Fibroblast of skin of back (primary cell): ENCODE measurements at regions not wholly inside any gene's neighbourhood (a gene's known extent, or its start where the extent isn't known, plus 50 kb on each side); places are given as distances from the start of the nearest gene placed in this dataset.
"Not testable (repeated sequence)": the region's sequence is repeated elsewhere in the genome, so short reads cannot be mapped to it uniquely, and the experiment has no call there.

ENCODE experiments used
- DNase-seq: peaks from one replicate; pipeline ENCODE4 v3.0.0-alpha.2; 2013

GRCh38 chr21:33121715-33122475 lies 52.0 kb downstream of the OLIG1 start:
- peak; percentile 26 for DNase-seq

GRCh38 chr21:33122507-33122906 lies 52.6 kb downstream of the OLIG1 start:
- no peak for DNase-seq

- peak; percentile 8 for DNase-seq
These were observed 53.6 kb downstream of the OLIG1 start for GRCh38 chr21:33123374-33124123.

- no peak for DNase-seq
These were observed 54.9 kb downstream of the OLIG1 start for GRCh38 chr21:33124889-33125288.

GRCh38 chr21:33125680-33126375 lies 55.9 kb downstream of the OLIG1 start:
- DNase-seq: peak; percentile 13

GRCh38 chr21:33126569-33126968 lies 56.6 kb downstream of the OLIG1 start:
- no peak for DNase-seq

GRCh38 chr21:33127154-33127867 lies 57.4 kb downstream of the OLIG1 start:
- peak; percentile 60 for DNase-seq

GRCh38 chr21:33127868-33128242 lies 57.9 kb downstream of the OLIG1 start:
- DNase-seq: no peak

- DNase-seq: no peak
These were observed 58.6 kb downstream of the OLIG1 start for GRCh38 chr21:33128538-33128937.

- no peak for DNase-seq
These were observed 62.1 kb downstream of the OLIG1 start for GRCh38 chr21:33132054-33132453.

- DNase-seq: no peak
These were observed 64.0 kb downstream of the OLIG1 start for GRCh38 chr21:33133892-33134291.

GRCh38 chr21:33135925-33136324 lies 66.0 kb downstream of the OLIG1 start:
- no peak for DNase-seq

- no peak for DNase-seq
These were observed 67.0 kb downstream of the OLIG1 start for GRCh38 chr21:33136847-33137502.

GRCh38 chr21:33139084-33139483 lies 69.1 kb downstream of the OLIG1 start:
- no peak for DNase-seq

- DNase-seq: no peak
These were observed 70.3 kb downstream of the OLIG1 start for GRCh38 chr21:33140288-33140687.

GRCh38 chr21:33146467-33146866 lies 76.5 kb downstream of the OLIG1 start:
- DNase-seq: no peak

GRCh38 chr21:33149181-33149580 lies 79.2 kb downstream of the OLIG1 start:
- no peak for DNase-seq

- DNase-seq: not testable (repeated sequence)
These were observed 78.8 kb upstream of the IFNAR2 start for GRCh38 chr21:33150968-33151367.

- no peak for DNase-seq
These were observed 77.6 kb upstream of the IFNAR2 start for GRCh38 chr21:33151941-33152731.

- DNase-seq: no peak
These were observed 77.0 kb upstream of the IFNAR2 start for GRCh38 chr21:33152732-33153130.

- DNase-seq: no peak
These were observed 74.7 kb upstream of the IFNAR2 start for GRCh38 chr21:33155005-33155404.
